Sigmoid colon (tissue), 4 donors: ENCODE measurements at regions not wholly inside any gene's neighbourhood (a gene's known extent, or its start where the extent isn't known, plus 50 kb on each side); places are given as distances from the start of the nearest gene placed in this dataset.

Source experiments
- CTCF ChIP-seq, 4 experiments: fragments of 450-650 bp in 3 of 4; fragments of 200-600 bp in 1 of 4; IDR thresholded peaks; one replicate each; pipeline ENCODE4 v1.5.1; 2016 to 2019; ENCODE audit warnings: antibody characterized with exemption in 4 of 4, mild to moderate bottlenecking in 3 of 4, moderate library complexity in 2 of 4
- EP300 ChIP-seq, 4 donors: sonication (generic); formaldehyde crosslinking; IDR thresholded peaks; one replicate each; pipeline ENCODE4 v1.6.1; 2017; ENCODE audit warnings: antibody characterized with exemption in 4 of 4
- POLR2A ChIP-seq, 2 donors: fragments of 450-650 bp; IDR thresholded peaks; one replicate each; pipeline ENCODE4 v1.6.1; 2016; ENCODE audit warnings: antibody characterized with exemption in 2 of 2, mild to moderate bottlenecking in 2 of 2, moderate library complexity in 2 of 2
- POLR2AphosphoS5 ChIP-seq, 4 donors: sonication (generic); formaldehyde crosslinking; IDR thresholded peaks; one replicate each; pipeline ENCODE4 v1.6.1; 2017; ENCODE audit warnings: antibody characterized with exemption in 4 of 4

- no peak for TF ChIP-seq CTCF (IDR thresholded peaks at IDR 0.05)
- no peak for TF ChIP-seq POLR2A (IDR thresholded peaks at IDR 0.05)
- no peak for TF ChIP-seq POLR2AphosphoS5 (IDR thresholded peaks at IDR 0.05)
- TF ChIP-seq EP300 (IDR thresholded peaks at IDR 0.05), result no peak
Observed at GRCh38 chr18:47557160-47557559, 305.7 kb upstream of the SKOR2 start.
